Esophagus muscularis mucosa (tissue), 3 donors: ENCODE measurements at regions not wholly inside any gene's neighbourhood (a gene's known extent, or its start where the extent isn't known, plus 50 kb on each side); places are given as distances from the start of the nearest gene placed in this dataset.

ENCODE experiments used
- POLR2A ChIP-seq: fragments of 450-650 bp; IDR thresholded peaks from one replicate; pipeline ENCODE4 v1.6.1; 2017; ENCODE audit warnings: antibody characterized with exemption, moderate library complexity, mild to moderate bottlenecking, low read depth
- TF ChIP-seq, protein P1 (sequence below), 3 experiments: fragments of 200-600 bp in 2 of 3; fragments of 450-650 bp in 1 of 3; sonication (generic) in 2 of 3; IDR thresholded peaks; one replicate each; pipeline ENCODE4 v1.5.1; 2017 to 2019; ENCODE audit warnings: antibody characterized with exemption in 3 of 3, mild to moderate bottlenecking in 2 of 3, moderate library complexity in 1 of 3

DNA sequence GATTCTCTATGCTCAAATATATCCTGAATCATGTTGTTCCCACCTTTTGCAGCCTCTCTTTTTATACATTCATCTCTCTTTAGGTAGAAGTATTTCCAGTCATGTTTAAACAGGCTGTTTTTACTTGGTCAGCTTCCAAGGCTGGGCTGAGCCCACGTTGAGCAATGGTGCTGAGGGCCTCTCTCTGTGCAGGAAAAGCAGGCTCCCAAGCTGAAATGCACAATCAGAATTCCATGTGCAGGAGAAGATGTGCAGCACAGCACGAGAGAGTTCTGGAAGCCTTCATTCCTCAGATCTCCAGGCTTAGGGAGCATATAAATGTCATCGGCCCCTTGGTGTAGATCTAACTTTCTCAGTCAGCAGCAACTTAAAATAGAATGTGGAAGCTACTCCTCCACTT is 588.5 kb downstream of the TNS3 start:
- TF ChIP-seq, protein P1, sequence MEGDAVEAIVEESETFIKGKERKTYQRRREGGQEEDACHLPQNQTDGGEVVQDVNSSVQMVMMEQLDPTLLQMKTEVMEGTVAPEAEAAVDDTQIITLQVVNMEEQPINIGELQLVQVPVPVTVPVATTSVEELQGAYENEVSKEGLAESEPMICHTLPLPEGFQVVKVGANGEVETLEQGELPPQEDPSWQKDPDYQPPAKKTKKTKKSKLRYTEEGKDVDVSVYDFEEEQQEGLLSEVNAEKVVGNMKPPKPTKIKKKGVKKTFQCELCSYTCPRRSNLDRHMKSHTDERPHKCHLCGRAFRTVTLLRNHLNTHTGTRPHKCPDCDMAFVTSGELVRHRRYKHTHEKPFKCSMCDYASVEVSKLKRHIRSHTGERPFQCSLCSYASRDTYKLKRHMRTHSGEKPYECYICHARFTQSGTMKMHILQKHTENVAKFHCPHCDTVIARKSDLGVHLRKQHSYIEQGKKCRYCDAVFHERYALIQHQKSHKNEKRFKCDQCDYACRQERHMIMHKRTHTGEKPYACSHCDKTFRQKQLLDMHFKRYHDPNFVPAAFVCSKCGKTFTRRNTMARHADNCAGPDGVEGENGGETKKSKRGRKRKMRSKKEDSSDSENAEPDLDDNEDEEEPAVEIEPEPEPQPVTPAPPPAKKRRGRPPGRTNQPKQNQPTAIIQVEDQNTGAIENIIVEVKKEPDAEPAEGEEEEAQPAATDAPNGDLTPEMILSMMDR (IDR thresholded peaks at IDR 0.05): no peak
- no peak for TF ChIP-seq POLR2A
